ENCODE measurements at regions not wholly inside any gene's neighbourhood (a gene's known extent, or its start where the extent isn't known, plus 50 kb on each side); places are given as distances from the start of the nearest gene placed in this dataset.

GRCh38 chr5:175325681-175326080 lies 118.3 kb downstream of the DRD1 start:
- H3K4me1 ChIP-seq = no peaks in the 10 kb centered on the region
- H3K36me3 ChIP-seq = no peaks in the 10 kb centered on the region
- TF ChIP-seq CTCF (IDR thresholded peaks at IDR 0.05 in 8 of 11, conservative IDR thresholded peaks at IDR 0.05 in 3 of 11) (no peak), POLR2AphosphoS5 (IDR thresholded peaks at IDR 0.05) (no peak), POLR2A (IDR thresholded peaks at IDR 0.05) (no peak)
- H3K9me3 ChIP-seq = no peaks in the 10 kb centered on the region
- no peak for DNase-seq
- H3K4me3 ChIP-seq = no peak overlapping the region
- peaks cover 0 to 7% (median 0%) of the 10 kb centered on the region in 7 donors for H3K27me3 ChIP-seq (replicated peaks in 1 of 7)
- intact Hi-C loops (cut with DNase I; ENCODE audit: low total_unique reads) = no loop called here
- no peak overlapping the region for H3K27ac ChIP-seq

GRCh38 chr5:175321927-175322532 lies 122.0 kb downstream of the DRD1 start:
- Histone ChIP-seq H3K27me3 (replicated peaks in 1 of 7) (peaks cover 0 to 7% (median 0%) of the 10 kb centered on the region in 7 donors), H3K9me3 (no peaks in the 10 kb centered on the region), H3K27ac (no peak overlapping the region), H3K4me1 (no peaks in the 10 kb centered on the region), H3K36me3 (no peaks in the 10 kb centered on the region), H3K4me3 (no peak overlapping the region)
- TF ChIP-seq CTCF (IDR thresholded peaks at IDR 0.05 in 8 of 11, conservative IDR thresholded peaks at IDR 0.05 in 3 of 11) (no peak), POLR2A (IDR thresholded peaks at IDR 0.05) (no peak), POLR2AphosphoS5 (IDR thresholded peaks at IDR 0.05) (no peak)
- WGBS, 5 donors = 20 to 29% (median 28%) methylated on average over 3 of the region's 3 CpGs
- intact Hi-C loops (cut with DNase I; ENCODE audit: low total_unique reads) = no loop called here
- DNase-seq = no peak

GRCh38 chr5:175319199-175319598 lies 124.8 kb downstream of the DRD1 start:
- 28 to 43% (median 38%) methylated on average over 2 of the region's 2 CpGs for WGBS, 5 donors
- Histone ChIP-seq H3K27ac (no peak overlapping the region), H3K4me1 (no peaks in the 10 kb centered on the region), H3K9me3 (no peaks in the 10 kb centered on the region), H3K27me3 (replicated peaks in 1 of 7) (peaks cover 0 to 9% (median 0%) of the 10 kb centered on the region in 7 donors), H3K4me3 (no peak overlapping the region), H3K36me3 (no peaks in the 10 kb centered on the region)
- TF ChIP-seq POLR2A (IDR thresholded peaks at IDR 0.05) = no peak
- TF ChIP-seq CTCF (IDR thresholded peaks at IDR 0.05 in 8 of 11, conservative IDR thresholded peaks at IDR 0.05 in 3 of 11) = no peak
- no peak for TF ChIP-seq POLR2AphosphoS5 (IDR thresholded peaks at IDR 0.05)
- no peak for DNase-seq
- intact Hi-C loops (cut with DNase I; ENCODE audit: low total_unique reads) = no loop called here

GRCh38 chr5:175317872-175318271 lies 126.1 kb downstream of the DRD1 start:
- Histone ChIP-seq H3K9me3 (no peaks in the 10 kb centered on the region), H3K27me3 (replicated peaks in 1 of 7) (peaks cover 0 to 9% (median 0%) of the 10 kb centered on the region in 7 donors), H3K36me3 (no peaks in the 10 kb centered on the region), H3K4me3 (no peak overlapping the region), H3K4me1 (no peaks in the 10 kb centered on the region), H3K27ac (no peak overlapping the region)
- no peak for TF ChIP-seq POLR2AphosphoS5 (IDR thresholded peaks at IDR 0.05)
- no peak for DNase-seq
- intact Hi-C loops (cut with DNase I; ENCODE audit: low total_unique reads) = no loop called here

Measured in spleen (tissue), 11 donors.